H1 (cell line): ENCODE measurements at regions not wholly inside any gene's neighbourhood (a gene's known extent, or its start where the extent isn't known, plus 50 kb on each side); places are given as distances from the start of the nearest gene placed in this dataset.

Source experiments
- RXRA ChIP-seq: IDR thresholded peaks from 2 replicates; pipeline ENCODE4 v1.6.1; 2011; ENCODE audit warnings: low read depth, mild to moderate bottlenecking, low read length, moderate library complexity; ENCODE audit not compliant: insufficient read depth
- TF ChIP-seq, protein P1 (sequence below): fragments of 300-600 bp; sonication (generic); IDR thresholded peaks from 2 replicates; pipeline ENCODE4 v1.7.1; 2012; ENCODE audit warnings: low read length, moderate library complexity, mild to moderate bottlenecking, inconsistent platforms; ENCODE audit not compliant: insufficient replicate concordance

DNA sequence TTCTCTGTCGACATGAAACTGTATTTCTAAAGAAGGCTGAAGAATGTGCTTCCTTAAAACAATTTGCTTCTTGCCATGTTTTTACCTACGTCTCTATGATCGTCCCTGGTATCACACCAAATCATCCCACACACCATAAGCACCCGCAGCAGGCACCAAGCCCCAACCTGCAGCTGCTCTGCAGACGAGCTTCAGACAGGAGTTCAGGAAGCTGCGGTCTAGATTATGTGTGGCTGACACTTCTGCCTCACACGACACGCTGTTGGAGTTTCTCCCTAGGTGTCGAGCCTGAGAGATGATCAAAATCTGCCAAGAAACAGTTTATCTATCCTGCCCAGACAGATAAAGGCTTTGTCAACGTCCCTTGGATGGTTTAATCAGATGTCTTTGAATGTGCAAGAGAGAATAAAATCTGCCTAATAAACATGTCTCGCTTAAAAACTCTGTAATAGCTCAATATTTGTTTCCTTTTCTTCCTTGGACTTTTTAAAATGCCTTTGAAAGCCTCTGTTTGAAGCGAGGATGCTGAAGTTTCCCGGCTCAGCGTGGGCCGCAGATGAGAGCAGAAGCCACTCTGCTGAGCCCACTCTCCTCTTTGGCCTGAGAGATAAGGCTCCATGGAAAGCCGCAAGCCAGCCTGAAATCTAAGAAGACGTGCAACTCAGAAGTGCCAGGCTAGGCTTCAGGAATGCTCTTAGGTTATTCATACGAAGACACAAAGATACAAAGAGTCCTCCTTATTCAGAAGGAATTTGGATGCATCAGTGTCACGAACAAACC lies 158.3 kb upstream of the PFKP start (continued):
- TF ChIP-seq, protein P1, sequence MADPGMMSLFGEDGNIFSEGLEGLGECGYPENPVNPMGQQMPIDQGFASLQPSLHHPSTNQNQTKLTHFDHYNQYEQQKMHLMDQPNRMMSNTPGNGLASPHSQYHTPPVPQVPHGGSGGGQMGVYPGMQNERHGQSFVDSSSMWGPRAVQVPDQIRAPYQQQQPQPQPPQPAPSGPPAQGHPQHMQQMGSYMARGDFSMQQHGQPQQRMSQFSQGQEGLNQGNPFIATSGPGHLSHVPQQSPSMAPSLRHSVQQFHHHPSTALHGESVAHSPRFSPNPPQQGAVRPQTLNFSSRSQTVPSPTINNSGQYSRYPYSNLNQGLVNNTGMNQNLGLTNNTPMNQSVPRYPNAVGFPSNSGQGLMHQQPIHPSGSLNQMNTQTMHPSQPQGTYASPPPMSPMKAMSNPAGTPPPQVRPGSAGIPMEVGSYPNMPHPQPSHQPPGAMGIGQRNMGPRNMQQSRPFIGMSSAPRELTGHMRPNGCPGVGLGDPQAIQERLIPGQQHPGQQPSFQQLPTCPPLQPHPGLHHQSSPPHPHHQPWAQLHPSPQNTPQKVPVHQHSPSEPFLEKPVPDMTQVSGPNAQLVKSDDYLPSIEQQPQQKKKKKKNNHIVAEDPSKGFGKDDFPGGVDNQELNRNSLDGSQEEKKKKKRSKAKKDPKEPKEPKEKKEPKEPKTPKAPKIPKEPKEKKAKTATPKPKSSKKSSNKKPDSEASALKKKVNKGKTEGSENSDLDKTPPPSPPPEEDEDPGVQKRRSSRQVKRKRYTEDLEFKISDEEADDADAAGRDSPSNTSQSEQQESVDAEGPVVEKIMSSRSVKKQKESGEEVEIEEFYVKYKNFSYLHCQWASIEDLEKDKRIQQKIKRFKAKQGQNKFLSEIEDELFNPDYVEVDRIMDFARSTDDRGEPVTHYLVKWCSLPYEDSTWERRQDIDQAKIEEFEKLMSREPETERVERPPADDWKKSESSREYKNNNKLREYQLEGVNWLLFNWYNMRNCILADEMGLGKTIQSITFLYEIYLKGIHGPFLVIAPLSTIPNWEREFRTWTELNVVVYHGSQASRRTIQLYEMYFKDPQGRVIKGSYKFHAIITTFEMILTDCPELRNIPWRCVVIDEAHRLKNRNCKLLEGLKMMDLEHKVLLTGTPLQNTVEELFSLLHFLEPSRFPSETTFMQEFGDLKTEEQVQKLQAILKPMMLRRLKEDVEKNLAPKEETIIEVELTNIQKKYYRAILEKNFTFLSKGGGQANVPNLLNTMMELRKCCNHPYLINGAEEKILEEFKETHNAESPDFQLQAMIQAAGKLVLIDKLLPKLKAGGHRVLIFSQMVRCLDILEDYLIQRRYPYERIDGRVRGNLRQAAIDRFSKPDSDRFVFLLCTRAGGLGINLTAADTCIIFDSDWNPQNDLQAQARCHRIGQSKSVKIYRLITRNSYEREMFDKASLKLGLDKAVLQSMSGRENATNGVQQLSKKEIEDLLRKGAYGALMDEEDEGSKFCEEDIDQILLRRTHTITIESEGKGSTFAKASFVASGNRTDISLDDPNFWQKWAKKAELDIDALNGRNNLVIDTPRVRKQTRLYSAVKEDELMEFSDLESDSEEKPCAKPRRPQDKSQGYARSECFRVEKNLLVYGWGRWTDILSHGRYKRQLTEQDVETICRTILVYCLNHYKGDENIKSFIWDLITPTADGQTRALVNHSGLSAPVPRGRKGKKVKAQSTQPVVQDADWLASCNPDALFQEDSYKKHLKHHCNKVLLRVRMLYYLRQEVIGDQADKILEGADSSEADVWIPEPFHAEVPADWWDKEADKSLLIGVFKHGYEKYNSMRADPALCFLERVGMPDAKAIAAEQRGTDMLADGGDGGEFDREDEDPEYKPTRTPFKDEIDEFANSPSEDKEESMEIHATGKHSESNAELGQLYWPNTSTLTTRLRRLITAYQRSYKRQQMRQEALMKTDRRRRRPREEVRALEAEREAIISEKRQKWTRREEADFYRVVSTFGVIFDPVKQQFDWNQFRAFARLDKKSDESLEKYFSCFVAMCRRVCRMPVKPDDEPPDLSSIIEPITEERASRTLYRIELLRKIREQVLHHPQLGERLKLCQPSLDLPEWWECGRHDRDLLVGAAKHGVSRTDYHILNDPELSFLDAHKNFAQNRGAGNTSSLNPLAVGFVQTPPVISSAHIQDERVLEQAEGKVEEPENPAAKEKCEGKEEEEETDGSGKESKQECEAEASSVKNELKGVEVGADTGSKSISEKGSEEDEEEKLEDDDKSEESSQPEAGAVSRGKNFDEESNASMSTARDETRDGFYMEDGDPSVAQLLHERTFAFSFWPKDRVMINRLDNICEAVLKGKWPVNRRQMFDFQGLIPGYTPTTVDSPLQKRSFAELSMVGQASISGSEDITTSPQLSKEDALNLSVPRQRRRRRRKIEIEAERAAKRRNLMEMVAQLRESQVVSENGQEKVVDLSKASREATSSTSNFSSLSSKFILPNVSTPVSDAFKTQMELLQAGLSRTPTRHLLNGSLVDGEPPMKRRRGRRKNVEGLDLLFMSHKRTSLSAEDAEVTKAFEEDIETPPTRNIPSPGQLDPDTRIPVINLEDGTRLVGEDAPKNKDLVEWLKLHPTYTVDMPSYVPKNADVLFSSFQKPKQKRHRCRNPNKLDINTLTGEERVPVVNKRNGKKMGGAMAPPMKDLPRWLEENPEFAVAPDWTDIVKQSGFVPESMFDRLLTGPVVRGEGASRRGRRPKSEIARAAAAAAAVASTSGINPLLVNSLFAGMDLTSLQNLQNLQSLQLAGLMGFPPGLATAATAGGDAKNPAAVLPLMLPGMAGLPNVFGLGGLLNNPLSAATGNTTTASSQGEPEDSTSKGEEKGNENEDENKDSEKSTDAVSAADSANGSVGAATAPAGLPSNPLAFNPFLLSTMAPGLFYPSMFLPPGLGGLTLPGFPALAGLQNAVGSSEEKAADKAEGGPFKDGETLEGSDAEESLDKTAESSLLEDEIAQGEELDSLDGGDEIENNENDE = no peak
- no peak for TF ChIP-seq RXRA
- TF ChIP-seq, all 59 proteins: peak for 0
